ENCODE measurements at regions not wholly inside any gene's neighbourhood (a gene's known extent, or its start where the extent isn't known, plus 50 kb on each side); places are given as distances from the start of the nearest gene placed in this dataset.

DNA sequence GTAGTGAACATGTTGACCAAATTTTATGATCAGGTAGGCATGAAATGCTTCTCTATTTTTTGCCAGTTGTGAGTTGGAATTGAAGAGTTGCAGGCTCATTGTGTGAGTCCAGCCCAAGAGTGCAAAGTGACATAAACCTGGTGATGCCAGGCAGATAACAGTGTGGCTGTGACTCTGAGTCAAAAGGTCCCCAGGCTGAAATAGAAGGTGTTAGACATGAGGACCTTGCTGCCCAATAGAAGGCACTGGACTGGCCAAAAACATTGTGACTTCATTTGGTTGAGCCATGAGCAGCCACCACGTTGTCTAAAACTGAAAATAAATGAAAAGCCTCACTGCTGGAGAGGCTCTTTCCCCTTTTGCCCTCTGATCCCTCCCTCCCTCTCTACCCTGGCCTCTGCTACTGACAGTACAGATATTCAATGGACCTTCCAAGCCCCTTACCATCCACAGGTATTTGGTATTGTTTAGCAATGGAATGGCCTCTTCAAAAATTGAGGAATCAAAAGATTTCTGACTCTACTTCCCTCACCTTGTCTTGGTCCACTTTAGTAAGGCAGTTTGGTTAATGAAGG is 67.8 kb upstream of the ABCD3 start:
- no peaks in the 10 kb centered on the region for H4K20me1 ChIP-seq (ENCODE audit: insufficient read depth, low read length)
- H3K36me3 ChIP-seq (replicated peaks in 1 of 2; ENCODE audit: control insufficient read depth in 1 of 2, insufficient read depth in 2 of 2, low read length in 2 of 2) = no peaks in the 10 kb centered on the region
- WGBS (ENCODE audit: low lambda C conversion rate) = 0% methylated on average over 1 of the region's 1 CpG
- no peak overlapping the region for H3K4me3 ChIP-seq (replicated peaks in 1 of 3; ENCODE audit: insufficient read depth in 1 of 3, low read depth in 2 of 3, low read length in 3 of 3)
- H3K27ac ChIP-seq (ENCODE audit: extremely low read length, insufficient read depth, low read length) = no peak overlapping the region
- in situ Hi-C loops (cut with HindIII; ENCODE audit: extremely low pct_ligation_motif_present, low pct_unique_long_range_greater_than_20kb) (no loop called here), intact Hi-C loops (cut with micrococcal nuclease; ENCODE audit: unreplicated experiment) (no loop called here)
- H3K4me1 ChIP-seq (ENCODE audit: insufficient read depth, low read length) = peaks cover 64% of the 10 kb centered on the region
- DNase-seq (ENCODE audit: low spot score) (peak; percentile 31), ATAC-seq (peak; percentile 89), FAIRE-seq (no peak)
- no TSS peak for BruUV-seq (replicated peaks)
- H3K9me3 ChIP-seq (ENCODE audit: low read length) = no peaks in the 10 kb centered on the region
- H3K79me2 ChIP-seq (ENCODE audit: insufficient read depth, low read length) = no peaks in the 10 kb centered on the region
- H3K27me3 ChIP-seq (ENCODE audit: control insufficient read depth in 1 of 2, insufficient read depth in 2 of 2, low read length in 2 of 2) = no peaks in the 10 kb centered on the region
- ChIA-PET CTCF (ENCODE audit: low intra/inter-chr PET ratio, low total read pairs) (no interaction called here), POLR2A (no interaction called here)
- peak overlapping the region; percentile 16; the same call in 1 of the 2 replicates for H3K4me2 ChIP-seq (ENCODE audit: low read depth, low read length)
- H3K9ac ChIP-seq (ENCODE audit: insufficient read depth, low read depth, low read length) = no peak overlapping the region
- H2AFZ ChIP-seq (ENCODE audit: low read length) = no peak overlapping the region
- peak; percentile 40 for TF ChIP-seq HNF4A (CRISPR knock-in tag; IDR thresholded peaks at IDR 0.05)
- TF ChIP-seq ZNF180 (CRISPR knock-in tag; IDR thresholded peaks at IDR 0.05; ENCODE audit: borderline replicate concordance, low read depth) = no peak
- peak; percentile 35 for TF ChIP-seq HNF4G (IDR thresholded peaks at IDR 0.05; ENCODE audit: borderline replicate concordance, low read depth, low read length)
- no peak for TF ChIP-seq HNF4G (CRISPR knock-in tag; IDR thresholded peaks at IDR 0.05; ENCODE audit: borderline replicate concordance, low read depth)
- TF ChIP-seq, protein P1, sequence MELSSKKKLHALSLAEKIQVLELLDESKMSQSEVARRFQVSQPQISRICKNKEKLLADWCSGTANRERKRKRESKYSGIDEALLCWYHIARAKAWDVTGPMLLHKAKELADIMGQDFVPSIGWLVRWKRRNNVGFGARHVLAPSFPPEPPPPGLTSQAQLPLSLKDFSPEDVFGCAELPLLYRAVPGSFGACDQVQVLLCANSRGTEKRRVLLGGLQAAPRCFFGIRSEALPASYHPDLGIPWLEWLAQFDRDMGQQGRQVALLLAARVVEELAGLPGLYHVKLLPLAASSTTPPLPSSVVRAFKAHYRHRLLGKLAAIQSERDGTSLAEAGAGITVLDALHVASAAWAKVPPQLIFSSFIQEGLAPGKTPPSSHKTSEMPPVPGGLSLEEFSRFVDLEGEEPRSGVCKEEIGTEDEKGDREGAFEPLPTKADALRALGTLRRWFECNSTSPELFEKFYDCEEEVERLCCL (CRISPR knock-in tag; IDR thresholded peaks at IDR 0.05; ENCODE audit: borderline replicate concordance) = no peak
- TF ChIP-seq, protein P2, sequence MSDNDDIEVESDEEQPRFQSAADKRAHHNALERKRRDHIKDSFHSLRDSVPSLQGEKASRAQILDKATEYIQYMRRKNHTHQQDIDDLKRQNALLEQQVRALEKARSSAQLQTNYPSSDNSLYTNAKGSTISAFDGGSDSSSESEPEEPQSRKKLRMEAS (IDR thresholded peaks at IDR 0.05) = peak; percentile 12; the same call in 1 of the 2 replicates
- no peak for TF ChIP-seq DNMT1 (CRISPR knock-in tag; IDR thresholded peaks at IDR 0.05)
- TF ChIP-seq ZNF720 (CRISPR knock-in tag; IDR thresholded peaks at IDR 0.05) = no peak
- TF ChIP-seq, protein P3, sequence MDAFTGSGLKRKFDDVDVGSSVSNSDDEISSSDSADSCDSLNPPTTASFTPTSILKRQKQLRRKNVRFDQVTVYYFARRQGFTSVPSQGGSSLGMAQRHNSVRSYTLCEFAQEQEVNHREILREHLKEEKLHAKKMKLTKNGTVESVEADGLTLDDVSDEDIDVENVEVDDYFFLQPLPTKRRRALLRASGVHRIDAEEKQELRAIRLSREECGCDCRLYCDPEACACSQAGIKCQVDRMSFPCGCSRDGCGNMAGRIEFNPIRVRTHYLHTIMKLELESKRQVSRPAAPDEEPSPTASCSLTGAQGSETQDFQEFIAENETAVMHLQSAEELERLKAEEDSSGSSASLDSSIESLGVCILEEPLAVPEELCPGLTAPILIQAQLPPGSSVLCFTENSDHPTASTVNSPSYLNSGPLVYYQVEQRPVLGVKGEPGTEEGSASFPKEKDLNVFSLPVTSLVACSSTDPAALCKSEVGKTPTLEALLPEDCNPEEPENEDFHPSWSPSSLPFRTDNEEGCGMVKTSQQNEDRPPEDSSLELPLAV (CRISPR knock-in tag; conservative IDR thresholded peaks at IDR 0.05; ENCODE audit: low read depth) = no peak
- TF ChIP-seq FOSL1 (CRISPR knock-in tag; IDR thresholded peaks at IDR 0.05; ENCODE audit: borderline replicate concordance) = no peak
- TF ChIP-seq MED13 (CRISPR knock-in tag; IDR thresholded peaks at IDR 0.05) = no peak
- TF ChIP-seq PITX1 (CRISPR knock-in tag; IDR thresholded peaks at IDR 0.05) = 0 out of 2 replicates have a peak, but pooled peaks have one; percentile 33
- TF ChIP-seq, protein P4, sequence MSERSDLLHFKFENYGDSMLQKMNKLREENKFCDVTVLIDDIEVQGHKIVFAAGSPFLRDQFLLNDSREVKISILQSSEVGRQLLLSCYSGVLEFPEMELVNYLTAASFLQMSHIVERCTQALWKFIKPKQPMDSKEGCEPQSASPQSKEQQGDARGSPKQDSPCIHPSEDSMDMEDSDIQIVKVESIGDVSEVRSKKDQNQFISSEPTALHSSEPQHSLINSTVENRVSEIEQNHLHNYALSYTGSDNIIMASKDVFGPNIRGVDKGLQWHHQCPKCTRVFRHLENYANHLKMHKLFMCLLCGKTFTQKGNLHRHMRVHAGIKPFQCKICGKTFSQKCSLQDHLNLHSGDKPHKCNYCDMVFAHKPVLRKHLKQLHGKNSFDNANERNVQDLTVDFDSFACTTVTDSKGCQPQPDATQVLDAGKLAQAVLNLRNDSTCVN (CRISPR knock-in tag; IDR thresholded peaks at IDR 0.05; ENCODE audit: borderline replicate concordance) = no peak
- TF ChIP-seq, protein P5, sequence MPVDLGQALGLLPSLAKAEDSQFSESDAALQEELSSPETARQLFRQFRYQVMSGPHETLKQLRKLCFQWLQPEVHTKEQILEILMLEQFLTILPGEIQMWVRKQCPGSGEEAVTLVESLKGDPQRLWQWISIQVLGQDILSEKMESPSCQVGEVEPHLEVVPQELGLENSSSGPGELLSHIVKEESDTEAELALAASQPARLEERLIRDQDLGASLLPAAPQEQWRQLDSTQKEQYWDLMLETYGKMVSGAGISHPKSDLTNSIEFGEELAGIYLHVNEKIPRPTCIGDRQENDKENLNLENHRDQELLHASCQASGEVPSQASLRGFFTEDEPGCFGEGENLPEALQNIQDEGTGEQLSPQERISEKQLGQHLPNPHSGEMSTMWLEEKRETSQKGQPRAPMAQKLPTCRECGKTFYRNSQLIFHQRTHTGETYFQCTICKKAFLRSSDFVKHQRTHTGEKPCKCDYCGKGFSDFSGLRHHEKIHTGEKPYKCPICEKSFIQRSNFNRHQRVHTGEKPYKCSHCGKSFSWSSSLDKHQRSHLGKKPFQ (CRISPR knock-in tag; IDR thresholded peaks at IDR 0.05; ENCODE audit: insufficient replicate concordance) = no peak
- TF ChIP-seq TSC22D2 (CRISPR knock-in tag; IDR thresholded peaks at IDR 0.05; ENCODE audit: borderline replicate concordance) = no peak
- TF ChIP-seq ZKSCAN8 (CRISPR knock-in tag; IDR thresholded peaks at IDR 0.05; ENCODE audit: borderline replicate concordance) = no peak
- peak; percentile 49; the same call in 1 of the 2 replicates for TF ChIP-seq ZNF292 (CRISPR knock-in tag; IDR thresholded peaks at IDR 0.05; ENCODE audit: borderline replicate concordance, low read depth)

All from HepG2 (cell line).